ENCODE measurements at regions not wholly inside any gene's neighbourhood (a gene's known extent, or its start where the extent isn't known, plus 50 kb on each side); places are given as distances from the start of the nearest gene placed in this dataset.

DNA sequence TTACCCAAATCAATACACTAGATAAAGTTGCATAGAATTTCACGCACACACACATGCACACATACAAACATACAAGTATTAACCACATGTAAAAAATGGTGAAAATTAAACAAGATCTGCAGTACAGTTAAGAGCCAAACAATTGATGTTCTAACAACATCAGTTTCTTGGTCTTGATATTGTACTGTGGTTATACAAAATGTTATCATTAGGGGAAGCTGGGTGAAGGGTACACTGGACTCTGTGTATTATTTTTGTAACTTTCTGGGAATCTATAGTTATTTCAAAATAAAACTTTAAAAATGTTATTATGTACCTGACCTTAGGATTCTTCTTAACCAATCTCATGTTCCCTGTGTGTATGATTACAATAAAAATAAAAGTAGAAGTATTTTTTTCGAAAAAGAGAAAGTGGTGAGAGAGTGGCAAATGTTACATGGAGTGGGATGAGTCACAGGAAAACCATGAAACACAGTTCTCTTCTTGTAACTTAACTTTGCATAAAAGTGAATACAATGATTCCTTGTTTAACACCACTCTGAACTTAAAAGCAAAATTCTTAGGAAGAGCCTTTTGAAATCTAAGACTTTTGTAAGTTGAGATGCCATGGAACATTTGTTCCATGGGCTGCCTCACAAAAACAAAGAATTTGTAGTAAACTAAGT, 101.6 kb upstream of the RUNX1 start:
- TF ChIP-seq EZH2phosphoT487 (IDR thresholded peaks at IDR 0.05; ENCODE audit: borderline replicate concordance), result no peak
- TF ChIP-seq, protein P1, sequence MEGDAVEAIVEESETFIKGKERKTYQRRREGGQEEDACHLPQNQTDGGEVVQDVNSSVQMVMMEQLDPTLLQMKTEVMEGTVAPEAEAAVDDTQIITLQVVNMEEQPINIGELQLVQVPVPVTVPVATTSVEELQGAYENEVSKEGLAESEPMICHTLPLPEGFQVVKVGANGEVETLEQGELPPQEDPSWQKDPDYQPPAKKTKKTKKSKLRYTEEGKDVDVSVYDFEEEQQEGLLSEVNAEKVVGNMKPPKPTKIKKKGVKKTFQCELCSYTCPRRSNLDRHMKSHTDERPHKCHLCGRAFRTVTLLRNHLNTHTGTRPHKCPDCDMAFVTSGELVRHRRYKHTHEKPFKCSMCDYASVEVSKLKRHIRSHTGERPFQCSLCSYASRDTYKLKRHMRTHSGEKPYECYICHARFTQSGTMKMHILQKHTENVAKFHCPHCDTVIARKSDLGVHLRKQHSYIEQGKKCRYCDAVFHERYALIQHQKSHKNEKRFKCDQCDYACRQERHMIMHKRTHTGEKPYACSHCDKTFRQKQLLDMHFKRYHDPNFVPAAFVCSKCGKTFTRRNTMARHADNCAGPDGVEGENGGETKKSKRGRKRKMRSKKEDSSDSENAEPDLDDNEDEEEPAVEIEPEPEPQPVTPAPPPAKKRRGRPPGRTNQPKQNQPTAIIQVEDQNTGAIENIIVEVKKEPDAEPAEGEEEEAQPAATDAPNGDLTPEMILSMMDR (conservative IDR thresholded peaks at IDR 0.05; ENCODE audit: low read length), result no peak
- no peak overlapping the region for H3K4me3 ChIP-seq (ENCODE audit: low read length, poor library complexity, severe bottlenecking)
- no peak overlapping the region for H2AFZ ChIP-seq (ENCODE audit: low read length)
- no peaks in the 10 kb centered on the region for H3K27me3 ChIP-seq (ENCODE audit: insufficient read depth, low read length, poor library complexity, severe bottlenecking)
- H3K4me2 ChIP-seq (ENCODE audit: low read depth, low read length, poor library complexity, severe bottlenecking), result no peak overlapping the region
- H3K9ac ChIP-seq (ENCODE audit: low read depth, low read length, poor library complexity, severe bottlenecking), result no peak overlapping the region
- H3F3A ChIP-seq (ENCODE audit: low read depth), result no peaks in the 10 kb centered on the region
- no peaks in the 10 kb centered on the region for H4K20me1 ChIP-seq (ENCODE audit: insufficient read depth, low read length, poor library complexity, severe bottlenecking)
- no peaks in the 10 kb centered on the region for H3K9me3 ChIP-seq (ENCODE audit: insufficient read depth, low read depth, low read length)
- H3K9me2 ChIP-seq (replicated peaks; ENCODE audit: low read depth, low read length), result no peaks in the 10 kb centered on the region
- no peaks in the 10 kb centered on the region for H3K36me3 ChIP-seq (ENCODE audit: insufficient read depth, low read length)
- H3K4me1 ChIP-seq (ENCODE audit: insufficient read depth, low read length, poor library complexity, severe bottlenecking), result peaks cover 5% of the 10 kb centered on the region
- no peaks in the 10 kb centered on the region for H3K79me2 ChIP-seq (ENCODE audit: insufficient read depth, low read length)

DNA sequence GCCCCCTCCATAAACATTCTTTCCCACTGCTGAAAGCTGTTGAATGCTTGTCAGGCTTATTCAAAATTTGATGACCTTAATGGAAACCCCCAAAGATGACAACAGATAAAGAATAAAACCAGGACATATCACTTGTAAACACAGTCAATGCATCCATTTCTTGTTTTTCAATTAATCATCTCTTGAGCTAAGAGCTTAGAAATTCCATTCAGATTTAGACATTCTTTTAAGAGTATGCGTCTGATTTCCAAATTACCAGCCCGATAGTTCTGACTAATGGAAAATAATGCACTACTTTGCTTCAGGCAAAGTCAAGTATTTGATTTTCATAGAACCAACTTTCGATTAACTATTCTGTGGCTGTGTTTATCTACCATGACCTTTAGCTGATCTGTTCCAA, 100.6 kb upstream of the RUNX1 start:
- no peaks in the 10 kb centered on the region for H3F3A ChIP-seq (ENCODE audit: low read depth)
- no peaks in the 10 kb centered on the region for H3K36me3 ChIP-seq (ENCODE audit: insufficient read depth, low read length)
- no peak overlapping the region for H3K4me2 ChIP-seq (ENCODE audit: low read depth, low read length, poor library complexity, severe bottlenecking)
- H3K9ac ChIP-seq (ENCODE audit: low read depth, low read length, poor library complexity, severe bottlenecking), result no peak overlapping the region
- no peaks in the 10 kb centered on the region for H3K79me2 ChIP-seq (ENCODE audit: insufficient read depth, low read length)
- H3K9me2 ChIP-seq (replicated peaks; ENCODE audit: low read depth, low read length), result no peaks in the 10 kb centered on the region
- no peak overlapping the region for H2AFZ ChIP-seq (ENCODE audit: low read length)
- H3K27me3 ChIP-seq (ENCODE audit: insufficient read depth, low read length, poor library complexity, severe bottlenecking), result no peaks in the 10 kb centered on the region
- H4K20me1 ChIP-seq (ENCODE audit: insufficient read depth, low read length, poor library complexity, severe bottlenecking), result no peaks in the 10 kb centered on the region
- H3K4me1 ChIP-seq (ENCODE audit: insufficient read depth, low read length, poor library complexity, severe bottlenecking), result peaks cover 5% of the 10 kb centered on the region
- no peak for TF ChIP-seq EZH2phosphoT487 (IDR thresholded peaks at IDR 0.05; ENCODE audit: borderline replicate concordance)
- TF ChIP-seq, protein P1 (conservative IDR thresholded peaks at IDR 0.05; ENCODE audit: low read length), result no peak
- no peaks in the 10 kb centered on the region for H3K9me3 ChIP-seq (ENCODE audit: insufficient read depth, low read depth, low read length)
- no peak overlapping the region for H3K4me3 ChIP-seq (ENCODE audit: low read length, poor library complexity, severe bottlenecking)

DNA sequence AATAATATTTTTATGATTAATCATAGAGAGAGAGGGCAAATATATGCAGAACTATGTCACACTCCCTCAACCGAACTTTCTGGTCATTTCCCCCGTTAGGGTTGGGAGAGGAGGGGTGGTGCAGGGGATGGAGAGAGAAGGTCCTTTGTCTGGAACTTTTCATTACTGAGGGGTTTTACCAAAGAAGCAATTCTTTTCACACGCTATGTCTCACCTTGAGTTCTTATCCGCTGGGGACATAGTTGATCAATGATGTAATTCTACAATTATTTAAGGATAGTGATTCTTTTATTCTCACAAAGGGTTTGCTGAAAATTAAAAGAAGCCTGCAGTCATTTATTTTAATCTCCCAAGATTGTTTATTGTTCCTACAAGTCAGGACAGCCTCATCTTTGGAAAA, 98.3 kb upstream of the RUNX1 start:
- no peaks in the 10 kb centered on the region for H3K27me3 ChIP-seq (ENCODE audit: insufficient read depth, low read length, poor library complexity, severe bottlenecking)
- no peaks in the 10 kb centered on the region for H3K36me3 ChIP-seq (ENCODE audit: insufficient read depth, low read length)
- no peaks in the 10 kb centered on the region for H4K20me1 ChIP-seq (ENCODE audit: insufficient read depth, low read length, poor library complexity, severe bottlenecking)
- H3K4me2 ChIP-seq (ENCODE audit: low read depth, low read length, poor library complexity, severe bottlenecking), result no peak overlapping the region
- TF ChIP-seq EZH2phosphoT487 (IDR thresholded peaks at IDR 0.05; ENCODE audit: borderline replicate concordance), result no peak
- TF ChIP-seq, protein P1 (conservative IDR thresholded peaks at IDR 0.05; ENCODE audit: low read length), result no peak
- H3K9me3 ChIP-seq (ENCODE audit: insufficient read depth, low read depth, low read length), result no peaks in the 10 kb centered on the region
- no peak overlapping the region for H3K4me3 ChIP-seq (ENCODE audit: low read length, poor library complexity, severe bottlenecking)
- no peaks in the 10 kb centered on the region for H3K79me2 ChIP-seq (ENCODE audit: insufficient read depth, low read length)
- no peak overlapping the region for H2AFZ ChIP-seq (ENCODE audit: low read length)
- H3K9me2 ChIP-seq (replicated peaks; ENCODE audit: low read depth, low read length), result no peaks in the 10 kb centered on the region
- peaks cover 5% of the 10 kb centered on the region for H3K4me1 ChIP-seq (ENCODE audit: insufficient read depth, low read length, poor library complexity, severe bottlenecking)
- H3K9ac ChIP-seq (ENCODE audit: low read depth, low read length, poor library complexity, severe bottlenecking), result no peak overlapping the region
- H3F3A ChIP-seq (ENCODE audit: low read depth), result no peaks in the 10 kb centered on the region
